SH-SY5Y (cell line): ENCODE measurements at regions not wholly inside any gene's neighbourhood (a gene's known extent, or its start where the extent isn't known, plus 50 kb on each side); places are given as distances from the start of the nearest gene placed in this dataset.

Experiments
- GATA2 ChIP-seq: IDR thresholded peaks from 2 replicates; pipeline ENCODE4 v1.6.1; 2011; ENCODE audit warnings: mild to moderate bottlenecking, low read depth, low read length
- GATA3 ChIP-seq: IDR thresholded peaks from 2 replicates; pipeline ENCODE4 v1.6.1; 2011; ENCODE audit warnings: low read depth, mild to moderate bottlenecking, low read length, moderate library complexity

DNA sequence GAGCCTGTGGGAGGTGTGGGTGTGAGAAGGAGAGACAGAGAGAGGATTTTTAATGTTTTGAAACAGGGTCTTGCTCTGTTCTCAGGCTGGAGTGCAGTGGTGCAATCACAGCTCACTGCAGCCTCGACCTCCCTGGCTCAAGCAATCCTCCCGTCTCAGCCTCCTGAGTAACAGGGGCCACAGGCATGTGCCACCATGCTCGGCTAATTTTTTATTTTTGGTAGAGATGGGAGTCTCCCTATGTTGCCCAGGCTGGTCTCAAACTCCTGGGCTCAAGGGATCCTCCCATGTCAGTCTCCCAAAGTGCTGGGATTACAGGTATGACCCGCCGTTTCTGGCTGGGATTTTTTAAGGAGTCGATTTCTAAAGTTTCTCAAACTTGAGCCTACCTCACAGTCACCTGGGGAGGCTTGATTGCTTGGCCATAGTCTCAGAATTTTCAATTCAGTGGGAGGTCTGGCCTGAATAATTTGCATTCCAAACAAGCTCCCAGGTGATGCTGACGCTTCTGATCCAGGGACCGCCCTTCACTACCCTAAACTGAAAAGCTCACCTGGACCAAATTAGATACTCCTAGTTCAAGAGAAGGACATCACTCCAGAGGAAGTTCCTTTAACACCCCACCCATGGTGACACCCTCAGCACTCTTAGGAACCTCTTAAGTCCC is 70.8 kb upstream of the SLC1A4 start:
- no peak for TF ChIP-seq GATA2

DNA sequence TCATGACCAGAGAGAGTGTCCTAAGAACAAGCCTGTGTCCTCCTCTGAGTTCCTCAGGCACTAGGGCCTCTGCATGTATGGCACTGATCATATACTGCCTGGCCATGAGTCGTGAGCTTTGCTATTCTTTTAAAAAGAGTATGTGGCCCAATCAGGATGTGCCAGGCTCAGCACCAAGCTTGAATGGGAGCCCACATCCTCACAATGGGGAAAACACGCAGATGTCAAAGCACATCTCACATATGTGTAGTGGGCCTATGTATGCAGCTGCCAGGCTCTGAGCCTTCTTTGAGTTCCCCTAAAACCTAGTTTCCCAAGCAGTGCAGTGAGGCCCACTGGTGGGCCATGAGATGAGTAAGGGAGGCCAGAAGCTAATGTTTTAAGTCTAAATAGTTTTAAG is 69.9 kb upstream of the SLC1A4 start:
- no peak for TF ChIP-seq GATA3
- no peak for TF ChIP-seq GATA2

DNA sequence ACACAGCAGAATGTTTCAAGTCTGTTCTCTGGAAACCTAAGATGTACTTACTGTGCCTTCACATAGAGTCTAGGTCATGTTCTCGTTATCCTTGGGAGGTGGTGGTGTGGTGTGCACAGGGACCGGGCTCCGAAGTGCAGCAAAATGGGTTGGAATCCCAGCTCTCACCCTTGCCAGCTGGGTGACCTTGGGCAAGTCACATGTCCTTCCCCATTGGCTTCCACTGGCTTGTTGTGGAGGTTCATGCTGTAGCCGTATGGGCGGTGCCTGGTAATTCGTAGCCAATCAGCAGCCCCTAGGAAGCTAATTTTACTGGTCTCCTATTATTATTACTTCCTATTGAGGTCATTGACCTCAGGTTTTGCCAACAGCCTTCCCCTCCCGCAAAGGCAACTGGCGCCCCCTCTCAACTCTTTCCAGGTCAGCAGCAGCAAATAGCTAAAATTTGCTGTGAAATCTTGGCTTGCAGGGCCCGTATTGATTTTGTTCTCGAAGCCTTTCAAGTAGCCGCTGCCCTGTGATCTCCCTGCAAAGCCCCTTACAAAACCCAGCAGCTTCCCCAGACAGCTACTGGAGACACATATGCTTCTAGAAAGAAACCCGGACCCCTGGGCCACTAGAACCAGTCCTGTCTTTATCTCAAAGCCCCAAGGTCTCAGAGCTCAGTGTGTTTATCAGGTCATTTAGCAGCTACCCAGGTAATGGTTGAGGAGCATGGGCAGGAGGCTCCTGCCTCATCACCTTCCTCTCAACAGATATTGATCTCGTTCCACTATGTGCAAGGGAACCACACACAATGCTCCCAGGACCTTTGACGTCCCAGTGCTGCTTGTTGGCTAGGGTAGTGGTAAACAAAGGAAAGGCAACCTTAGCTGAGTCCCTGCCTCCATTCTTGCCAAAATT is 66.5 kb upstream of the SLC1A4 start:
- TF ChIP-seq GATA2 = no peak

- no peak for TF ChIP-seq GATA2
- TF ChIP-seq GATA3 = no peak
Measured at GRCh38 chr2:64923385-64923710, 65.9 kb upstream of the SLC1A4 start.

- TF ChIP-seq GATA2 (no peak), GATA3 (no peak)
Measured at GRCh38 chr2:64924170-64924934, 64.8 kb upstream of the SLC1A4 start.

- TF ChIP-seq GATA2 (no peak), GATA3 (no peak)
Measured at GRCh38 chr2:64928813-64929212, 60.4 kb upstream of the SLC1A4 start.

GRCh38 chr2:64929333-64929732 is 59.9 kb upstream of the SLC1A4 start:
- TF ChIP-seq GATA3 (no peak), GATA2 (no peak)

DNA sequence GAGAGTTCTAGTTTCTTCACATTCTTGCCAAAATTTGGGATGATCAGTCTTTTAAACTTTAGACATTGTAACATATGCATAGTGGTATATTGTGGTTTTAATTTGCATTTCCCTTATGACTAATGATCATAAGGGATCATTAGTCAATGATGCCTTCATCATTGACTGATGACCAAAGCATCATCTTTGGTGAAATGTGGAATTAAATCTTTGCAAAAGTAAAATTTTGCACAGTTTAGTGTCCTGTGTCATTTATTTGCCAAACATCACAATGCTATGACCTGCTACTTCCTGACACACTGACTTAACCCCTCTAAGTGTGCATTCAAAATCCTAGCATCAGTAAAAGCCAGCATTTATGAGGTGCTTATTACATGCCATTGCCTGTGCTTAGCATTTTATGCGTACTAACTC is 58.9 kb upstream of the SLC1A4 start:
- TF ChIP-seq GATA3 (no peak), GATA2 (no peak)

DNA sequence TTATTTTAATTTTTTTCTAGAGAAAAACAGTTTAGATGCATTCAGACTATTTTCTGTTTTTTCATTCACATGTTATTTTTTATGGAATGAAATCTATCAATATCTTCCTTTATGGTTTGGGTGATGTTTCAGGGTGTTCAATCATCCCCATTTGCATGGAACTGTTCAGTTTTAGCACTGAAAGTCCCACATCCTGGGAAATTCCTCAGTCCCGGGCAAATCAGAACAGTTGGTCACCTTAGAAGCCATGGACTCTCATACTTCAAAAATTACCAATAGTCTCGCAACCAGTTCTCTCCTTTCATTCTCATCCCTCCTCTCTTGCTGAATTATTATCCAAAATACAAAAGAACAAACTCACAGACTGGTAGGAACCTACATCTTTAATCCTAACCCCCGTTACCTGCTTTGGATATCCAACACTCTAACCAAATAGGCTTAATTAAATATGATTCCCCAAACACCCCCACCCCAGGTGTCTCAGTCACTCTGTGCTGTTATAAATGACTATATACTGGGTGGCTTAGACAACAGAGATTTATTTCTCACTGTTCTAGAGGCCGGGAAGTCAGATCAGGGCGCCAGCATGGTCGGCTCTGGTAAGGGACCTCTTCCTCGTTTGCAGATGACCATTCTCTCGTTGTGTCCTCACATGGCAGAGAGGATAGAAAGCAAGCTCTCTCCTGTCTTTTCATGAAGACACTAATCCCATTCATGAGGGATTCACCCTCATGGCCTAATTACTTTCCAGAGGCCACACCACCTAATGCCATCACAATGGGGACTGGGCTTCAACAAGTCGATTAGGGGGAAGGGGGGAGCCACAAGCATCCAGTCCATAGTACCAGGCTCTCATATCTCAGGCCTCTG is 57.7 kb upstream of the SLC1A4 start:
- TF ChIP-seq GATA3 = no peak
- no peak for TF ChIP-seq GATA2

- no peak for TF ChIP-seq GATA2
- no peak for TF ChIP-seq GATA3
Measured at GRCh38 chr2:64932116-64932370, 57.2 kb upstream of the SLC1A4 start.

GRCh38 chr2:64932371-64933216 is 56.6 kb upstream of the SLC1A4 start:
- TF ChIP-seq GATA3 = no peak
- TF ChIP-seq GATA2 = no peak

DNA sequence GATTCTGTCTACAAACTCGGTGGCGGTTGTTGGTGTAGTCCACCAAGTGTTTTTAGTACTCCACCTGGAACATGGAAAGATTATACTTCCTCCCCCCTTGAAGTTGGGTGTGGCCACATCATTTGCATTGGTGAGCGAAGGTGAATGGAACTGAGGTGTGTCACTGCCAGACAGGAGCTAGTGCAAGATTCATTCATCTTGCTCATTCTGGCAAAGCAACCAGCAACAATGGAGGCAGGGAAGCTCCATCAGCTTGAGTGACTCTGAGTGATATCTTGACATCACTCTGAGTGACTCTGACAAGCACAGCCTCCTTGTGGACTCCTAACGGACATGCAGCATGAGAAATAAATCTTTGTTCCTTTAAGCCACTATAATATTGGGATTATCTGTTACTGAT is 54.7 kb upstream of the SLC1A4 start:
- TF ChIP-seq GATA3 (no peak), GATA2 (no peak)

- no peak for TF ChIP-seq GATA3
- TF ChIP-seq GATA2 = no peak
Measured at GRCh38 chr2:64936809-64937208, 52.4 kb upstream of the SLC1A4 start.
